ENCODE measurements at regions not wholly inside any gene's neighbourhood (a gene's known extent, or its start where the extent isn't known, plus 50 kb on each side); places are given as distances from the start of the nearest gene placed in this dataset.

DNA sequence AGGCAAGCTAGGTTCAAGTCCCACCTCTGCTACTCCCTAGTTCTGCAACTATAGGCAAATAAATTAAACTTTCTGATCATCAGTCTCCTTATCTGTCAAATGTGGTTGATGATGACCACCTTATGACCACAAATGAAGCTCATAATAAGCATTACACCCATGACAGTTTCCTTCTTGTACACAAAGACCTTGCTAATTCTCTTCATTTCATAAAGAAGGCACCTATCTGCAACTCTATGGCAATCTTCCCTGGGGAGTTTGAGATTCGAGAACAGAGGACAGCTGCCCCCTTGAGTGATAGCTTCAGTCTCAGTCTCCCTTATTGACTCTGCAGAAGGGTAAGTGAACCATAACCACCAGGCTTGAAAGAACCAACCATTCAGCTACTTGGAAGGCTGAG, 503.1 kb upstream of the DAB1 start:
- Histone ChIP-seq H2AFZ (ENCODE audit: low read length) (no peak overlapping the region), H3K4me1 (ENCODE audit: control insufficient read depth, extremely low read depth, insufficient read depth, low read length) (no peaks in the 10 kb centered on the region), H3K36me3 (ENCODE audit: control insufficient read depth, insufficient read depth, low read length) (no peaks in the 10 kb centered on the region), H3K79me2 (ENCODE audit: control insufficient read depth, insufficient read depth, low read length) (no peaks in the 10 kb centered on the region), H3K4me3 (replicated peaks in 1 of 4; ENCODE audit: control extremely low read depth in 1 of 4, insufficient read depth in 1 of 4, low read depth in 3 of 4, low read length in 4 of 4) (no peak overlapping the region), H3K27me3 (ENCODE audit: control insufficient read depth, insufficient read depth, low read length) (no peaks in the 10 kb centered on the region), H4K20me1 (ENCODE audit: control insufficient read depth, extremely low read depth, insufficient read depth, low read length) (no peaks in the 10 kb centered on the region), H3K4me2 (ENCODE audit: extremely low read depth, insufficient read depth, low read length) (no peak overlapping the region), H3K9me3 (ENCODE audit: control insufficient read depth, insufficient read depth, low read depth, low read length) (no peaks in the 10 kb centered on the region), H3K27ac (ENCODE audit: insufficient read depth, low read length) (no peak overlapping the region), H3K9ac (ENCODE audit: insufficient read depth, low read length) (no peak overlapping the region)
- TF ChIP-seq, protein P1, sequence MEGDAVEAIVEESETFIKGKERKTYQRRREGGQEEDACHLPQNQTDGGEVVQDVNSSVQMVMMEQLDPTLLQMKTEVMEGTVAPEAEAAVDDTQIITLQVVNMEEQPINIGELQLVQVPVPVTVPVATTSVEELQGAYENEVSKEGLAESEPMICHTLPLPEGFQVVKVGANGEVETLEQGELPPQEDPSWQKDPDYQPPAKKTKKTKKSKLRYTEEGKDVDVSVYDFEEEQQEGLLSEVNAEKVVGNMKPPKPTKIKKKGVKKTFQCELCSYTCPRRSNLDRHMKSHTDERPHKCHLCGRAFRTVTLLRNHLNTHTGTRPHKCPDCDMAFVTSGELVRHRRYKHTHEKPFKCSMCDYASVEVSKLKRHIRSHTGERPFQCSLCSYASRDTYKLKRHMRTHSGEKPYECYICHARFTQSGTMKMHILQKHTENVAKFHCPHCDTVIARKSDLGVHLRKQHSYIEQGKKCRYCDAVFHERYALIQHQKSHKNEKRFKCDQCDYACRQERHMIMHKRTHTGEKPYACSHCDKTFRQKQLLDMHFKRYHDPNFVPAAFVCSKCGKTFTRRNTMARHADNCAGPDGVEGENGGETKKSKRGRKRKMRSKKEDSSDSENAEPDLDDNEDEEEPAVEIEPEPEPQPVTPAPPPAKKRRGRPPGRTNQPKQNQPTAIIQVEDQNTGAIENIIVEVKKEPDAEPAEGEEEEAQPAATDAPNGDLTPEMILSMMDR (conservative IDR thresholded peaks at IDR 0.05 in 1 of 2, IDR thresholded peaks at IDR 0.05 in 1 of 2; ENCODE audit: low read depth in 1 of 2, low read length in 2 of 2), result no peak
- no peak for TF ChIP-seq EZH2 (IDR thresholded peaks at IDR 0.05; ENCODE audit: low read length, missing control alignments)
- DNase-seq (ENCODE audit: low read depth in 2 of 2), result no peak

DNA sequence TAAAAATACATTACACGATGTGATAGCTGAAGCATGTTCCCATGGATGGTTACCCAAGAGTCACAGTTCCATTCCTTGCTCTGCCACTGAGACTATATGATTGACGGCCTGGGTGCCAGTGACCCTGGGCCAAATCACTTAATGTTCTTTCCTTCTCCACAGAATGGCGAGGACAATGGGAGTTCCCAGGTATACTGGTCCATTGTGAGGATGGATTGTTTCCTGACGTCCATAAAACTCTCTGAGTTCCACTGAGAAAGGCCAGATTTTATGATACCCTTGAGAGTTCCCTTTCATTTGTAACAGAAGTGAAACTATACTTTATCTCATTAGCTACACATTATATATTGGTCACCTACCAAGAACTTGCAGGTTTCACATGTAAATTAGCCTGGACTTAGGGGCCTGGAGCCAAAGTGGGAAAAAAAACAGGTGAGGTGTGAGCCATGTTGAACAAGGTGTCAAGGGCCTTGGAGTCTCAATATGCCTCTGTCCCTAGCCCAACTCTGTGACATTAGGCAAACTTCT, 502.2 kb upstream of the DAB1 start:
- no peaks in the 10 kb centered on the region for H3K79me2 ChIP-seq (ENCODE audit: control insufficient read depth, insufficient read depth, low read length)
- TF ChIP-seq EZH2 (IDR thresholded peaks at IDR 0.05; ENCODE audit: low read length, missing control alignments), result no peak
- TF ChIP-seq, protein P1 (conservative IDR thresholded peaks at IDR 0.05 in 1 of 2, IDR thresholded peaks at IDR 0.05 in 1 of 2; ENCODE audit: low read depth in 1 of 2, low read length in 2 of 2), result no peak
- no peak for DNase-seq (ENCODE audit: low read depth in 2 of 2)
- no peak overlapping the region for H2AFZ ChIP-seq (ENCODE audit: low read length)
- H3K9ac ChIP-seq (ENCODE audit: insufficient read depth, low read length), result no peak overlapping the region
- H3K4me1 ChIP-seq (ENCODE audit: control insufficient read depth, extremely low read depth, insufficient read depth, low read length), result no peaks in the 10 kb centered on the region
- H3K9me3 ChIP-seq (ENCODE audit: control insufficient read depth, insufficient read depth, low read depth, low read length), result no peaks in the 10 kb centered on the region
- no peaks in the 10 kb centered on the region for H3K36me3 ChIP-seq (ENCODE audit: control insufficient read depth, insufficient read depth, low read length)
- no peaks in the 10 kb centered on the region for H4K20me1 ChIP-seq (ENCODE audit: control insufficient read depth, extremely low read depth, insufficient read depth, low read length)
- no peak overlapping the region for H3K27ac ChIP-seq (ENCODE audit: insufficient read depth, low read length)
- H3K4me2 ChIP-seq (ENCODE audit: extremely low read depth, insufficient read depth, low read length), result no peak overlapping the region
- H3K4me3 ChIP-seq (replicated peaks in 1 of 4; ENCODE audit: control extremely low read depth in 1 of 4, insufficient read depth in 1 of 4, low read depth in 3 of 4, low read length in 4 of 4), result no peak overlapping the region
- no peaks in the 10 kb centered on the region for H3K27me3 ChIP-seq (ENCODE audit: control insufficient read depth, insufficient read depth, low read length)

DNA sequence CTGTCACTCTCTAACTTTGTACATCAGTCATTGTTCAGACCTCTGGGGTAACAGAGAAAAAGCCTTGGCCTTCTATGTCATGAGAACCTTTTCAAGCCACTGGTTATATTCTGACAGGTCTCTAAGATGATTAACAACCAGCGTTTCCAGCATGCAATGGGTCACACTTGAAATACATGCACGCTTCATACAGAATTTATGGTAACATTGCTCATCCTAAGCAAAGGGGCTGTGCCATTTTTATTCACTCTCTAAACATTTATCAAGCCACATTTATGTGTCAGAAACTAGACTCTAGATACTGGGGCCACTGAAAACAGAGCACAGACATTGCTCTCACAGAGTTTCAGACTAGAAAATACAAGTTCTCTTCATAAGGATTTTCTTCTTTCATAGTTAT, 501.4 kb upstream of the DAB1 start:
- Histone ChIP-seq H4K20me1 (ENCODE audit: control insufficient read depth, extremely low read depth, insufficient read depth, low read length) (no peaks in the 10 kb centered on the region), H3K4me2 (ENCODE audit: extremely low read depth, insufficient read depth, low read length) (no peak overlapping the region), H3K79me2 (ENCODE audit: control insufficient read depth, insufficient read depth, low read length) (no peaks in the 10 kb centered on the region), H3K27ac (ENCODE audit: insufficient read depth, low read length) (no peak overlapping the region), H3K9me3 (ENCODE audit: control insufficient read depth, insufficient read depth, low read depth, low read length) (no peaks in the 10 kb centered on the region), H3K27me3 (ENCODE audit: control insufficient read depth, insufficient read depth, low read length) (no peaks in the 10 kb centered on the region), H3K36me3 (ENCODE audit: control insufficient read depth, insufficient read depth, low read length) (no peaks in the 10 kb centered on the region), H3K9ac (ENCODE audit: insufficient read depth, low read length) (no peak overlapping the region), H3K4me3 (replicated peaks in 1 of 4; ENCODE audit: control extremely low read depth in 1 of 4, insufficient read depth in 1 of 4, low read depth in 3 of 4, low read length in 4 of 4) (no peak overlapping the region), H3K4me1 (ENCODE audit: control insufficient read depth, extremely low read depth, insufficient read depth, low read length) (no peaks in the 10 kb centered on the region), H2AFZ (ENCODE audit: low read length) (no peak overlapping the region)
- DNase-seq (ENCODE audit: low read depth in 2 of 2), result no peak
- TF ChIP-seq, protein P1 (conservative IDR thresholded peaks at IDR 0.05 in 1 of 2, IDR thresholded peaks at IDR 0.05 in 1 of 2; ENCODE audit: low read depth in 1 of 2, low read length in 2 of 2), result no peak
- no peak for TF ChIP-seq EZH2 (IDR thresholded peaks at IDR 0.05; ENCODE audit: low read length, missing control alignments)
